Stomach (tissue), 4 donors: ENCODE measurements at regions not wholly inside any gene's neighbourhood (a gene's known extent, or its start where the extent isn't known, plus 50 kb on each side); places are given as distances from the start of the nearest gene placed in this dataset.

Source experiments
- CTCF ChIP-seq, 7 experiments: fragments of 450-650 bp in 4 of 7; fragments of 200-600 bp in 3 of 7; sonication (generic) in 3 of 7; IDR thresholded peaks; one replicate each; pipeline ENCODE4 v1.5.1; 2016 to 2019; ENCODE audit warnings: antibody characterized with exemption in 7 of 7, control low read depth in 2 of 7, mild to moderate bottlenecking in 1 of 7
- EP300 ChIP-seq: sonication (generic); formaldehyde crosslinking; IDR thresholded peaks from one replicate; pipeline ENCODE4 v1.6.1; 2017; ENCODE audit warnings: antibody characterized with exemption
- POLR2AphosphoS5 ChIP-seq, 3 donors: sonication (generic); formaldehyde crosslinking; IDR thresholded peaks; one replicate each; pipeline ENCODE4 v1.6.1; 2016; ENCODE audit warnings: antibody characterized with exemption in 3 of 3

- no peak for TF ChIP-seq CTCF (IDR thresholded peaks at IDR 0.05)
- no peak for TF ChIP-seq EP300
- no peak for TF ChIP-seq POLR2AphosphoS5 (IDR thresholded peaks at IDR 0.05)
Measured at GRCh38 chr10:43880160-43880559, 231.5 kb upstream of the ZNF32 start.
